ENCODE measurements at regions not wholly inside any gene's neighbourhood (a gene's known extent, or its start where the extent isn't known, plus 50 kb on each side); places are given as distances from the start of the nearest gene placed in this dataset.
A peak's percentile ranks its signal among the peaks of the same experiment; 100 is the strongest.

GRCh38 chr7:83857691-83858090 lies 208.8 kb upstream of the SEMA3E start:
- no peak overlapping the region for H3K9ac ChIP-seq (ENCODE audit: insufficient read depth, low read length)
- no peaks in the 10 kb centered on the region for H3K79me2 ChIP-seq (ENCODE audit: control insufficient read depth, insufficient read depth, low read length)
- H2AFZ ChIP-seq (ENCODE audit: low read length): no peak overlapping the region
- DNase-seq (ENCODE audit: low read depth in 2 of 2): no peak
- H3K27me3 ChIP-seq (ENCODE audit: control insufficient read depth, insufficient read depth, low read length): no peaks in the 10 kb centered on the region
- H3K4me3 ChIP-seq (replicated peaks in 1 of 4; ENCODE audit: control extremely low read depth in 1 of 4, insufficient read depth in 1 of 4, low read depth in 3 of 4, low read length in 4 of 4): no peak overlapping the region
- no peaks in the 10 kb centered on the region for H3K36me3 ChIP-seq (ENCODE audit: control insufficient read depth, insufficient read depth, low read length)
- no peak for TF ChIP-seq EZH2 (IDR thresholded peaks at IDR 0.05; ENCODE audit: low read length, missing control alignments)
- TF ChIP-seq, protein P1, sequence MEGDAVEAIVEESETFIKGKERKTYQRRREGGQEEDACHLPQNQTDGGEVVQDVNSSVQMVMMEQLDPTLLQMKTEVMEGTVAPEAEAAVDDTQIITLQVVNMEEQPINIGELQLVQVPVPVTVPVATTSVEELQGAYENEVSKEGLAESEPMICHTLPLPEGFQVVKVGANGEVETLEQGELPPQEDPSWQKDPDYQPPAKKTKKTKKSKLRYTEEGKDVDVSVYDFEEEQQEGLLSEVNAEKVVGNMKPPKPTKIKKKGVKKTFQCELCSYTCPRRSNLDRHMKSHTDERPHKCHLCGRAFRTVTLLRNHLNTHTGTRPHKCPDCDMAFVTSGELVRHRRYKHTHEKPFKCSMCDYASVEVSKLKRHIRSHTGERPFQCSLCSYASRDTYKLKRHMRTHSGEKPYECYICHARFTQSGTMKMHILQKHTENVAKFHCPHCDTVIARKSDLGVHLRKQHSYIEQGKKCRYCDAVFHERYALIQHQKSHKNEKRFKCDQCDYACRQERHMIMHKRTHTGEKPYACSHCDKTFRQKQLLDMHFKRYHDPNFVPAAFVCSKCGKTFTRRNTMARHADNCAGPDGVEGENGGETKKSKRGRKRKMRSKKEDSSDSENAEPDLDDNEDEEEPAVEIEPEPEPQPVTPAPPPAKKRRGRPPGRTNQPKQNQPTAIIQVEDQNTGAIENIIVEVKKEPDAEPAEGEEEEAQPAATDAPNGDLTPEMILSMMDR (conservative IDR thresholded peaks at IDR 0.05 in 1 of 2, IDR thresholded peaks at IDR 0.05 in 1 of 2; ENCODE audit: low read depth in 1 of 2, low read length in 2 of 2): no peak
- no peaks in the 10 kb centered on the region for H3K4me1 ChIP-seq (ENCODE audit: control insufficient read depth, extremely low read depth, insufficient read depth, low read length)
- H3K9me3 ChIP-seq (ENCODE audit: control insufficient read depth, insufficient read depth, low read depth, low read length): no peaks in the 10 kb centered on the region
- no peaks in the 10 kb centered on the region for H4K20me1 ChIP-seq (ENCODE audit: control insufficient read depth, extremely low read depth, insufficient read depth, low read length)
- H3K27ac ChIP-seq (ENCODE audit: insufficient read depth, low read length): no peak overlapping the region
- no peak overlapping the region for H3K4me2 ChIP-seq (ENCODE audit: extremely low read depth, insufficient read depth, low read length)

DNA sequence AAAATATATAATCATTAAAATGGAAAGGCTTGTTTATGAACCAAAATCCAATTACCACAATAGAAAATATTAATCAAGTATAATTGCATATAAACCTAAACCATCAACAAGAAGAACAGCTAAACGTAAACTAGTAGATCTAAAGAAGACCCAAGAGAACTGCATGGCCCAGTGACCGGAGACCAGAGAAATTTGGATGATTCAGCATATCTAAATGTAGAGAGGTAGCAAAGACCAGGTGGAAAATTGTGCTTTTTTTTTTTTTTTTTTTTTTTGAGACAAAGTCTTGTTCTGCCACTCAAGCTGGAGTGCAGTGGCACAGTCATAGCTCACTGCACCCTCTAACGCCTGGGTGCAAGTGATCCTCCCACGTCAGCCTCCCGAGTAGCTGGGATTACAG lies 207.2 kb upstream of the SEMA3E start:
- H3K9ac ChIP-seq (ENCODE audit: insufficient read depth, low read length): no peak overlapping the region
- no peak overlapping the region for H2AFZ ChIP-seq (ENCODE audit: low read length)
- no peak overlapping the region for H3K4me2 ChIP-seq (ENCODE audit: extremely low read depth, insufficient read depth, low read length)
- H3K36me3 ChIP-seq (ENCODE audit: control insufficient read depth, insufficient read depth, low read length): no peaks in the 10 kb centered on the region
- H3K4me3 ChIP-seq (replicated peaks in 1 of 4; ENCODE audit: control extremely low read depth in 1 of 4, insufficient read depth in 1 of 4, low read depth in 3 of 4, low read length in 4 of 4): no peak overlapping the region
- H3K27ac ChIP-seq (ENCODE audit: insufficient read depth, low read length): no peak overlapping the region
- no peaks in the 10 kb centered on the region for H4K20me1 ChIP-seq (ENCODE audit: control insufficient read depth, extremely low read depth, insufficient read depth, low read length)
- no peaks in the 10 kb centered on the region for H3K27me3 ChIP-seq (ENCODE audit: control insufficient read depth, insufficient read depth, low read length)
- H3K9me3 ChIP-seq (ENCODE audit: control insufficient read depth, insufficient read depth, low read depth, low read length): no peaks in the 10 kb centered on the region
- DNase-seq (ENCODE audit: low read depth in 2 of 2): no peak
- no peaks in the 10 kb centered on the region for H3K79me2 ChIP-seq (ENCODE audit: control insufficient read depth, insufficient read depth, low read length)
- TF ChIP-seq EZH2 (IDR thresholded peaks at IDR 0.05; ENCODE audit: low read length, missing control alignments): no peak
- TF ChIP-seq, protein P1 (conservative IDR thresholded peaks at IDR 0.05 in 1 of 2, IDR thresholded peaks at IDR 0.05 in 1 of 2; ENCODE audit: low read depth in 1 of 2, low read length in 2 of 2): no peak
- H3K4me1 ChIP-seq (ENCODE audit: control insufficient read depth, extremely low read depth, insufficient read depth, low read length): no peaks in the 10 kb centered on the region

- Histone ChIP-seq H3K79me2 (ENCODE audit: control insufficient read depth, insufficient read depth, low read length) (no peaks in the 10 kb centered on the region), H3K27me3 (ENCODE audit: control insufficient read depth, insufficient read depth, low read length) (no peaks in the 10 kb centered on the region), H2AFZ (ENCODE audit: low read length) (no peak overlapping the region), H3K36me3 (ENCODE audit: control insufficient read depth, insufficient read depth, low read length) (no peaks in the 10 kb centered on the region), H3K9ac (ENCODE audit: insufficient read depth, low read length) (no peak overlapping the region), H3K4me2 (ENCODE audit: extremely low read depth, insufficient read depth, low read length) (no peak overlapping the region), H3K4me3 (replicated peaks in 1 of 4; ENCODE audit: control extremely low read depth in 1 of 4, insufficient read depth in 1 of 4, low read depth in 3 of 4, low read length in 4 of 4) (no peak overlapping the region), H3K9me3 (ENCODE audit: control insufficient read depth, insufficient read depth, low read depth, low read length) (no peaks in the 10 kb centered on the region), H3K27ac (ENCODE audit: insufficient read depth, low read length) (no peak overlapping the region), H3K4me1 (ENCODE audit: control insufficient read depth, extremely low read depth, insufficient read depth, low read length) (no peaks in the 10 kb centered on the region), H4K20me1 (ENCODE audit: control insufficient read depth, extremely low read depth, insufficient read depth, low read length) (no peaks in the 10 kb centered on the region)
- TF ChIP-seq, protein P1 (conservative IDR thresholded peaks at IDR 0.05 in 1 of 2, IDR thresholded peaks at IDR 0.05 in 1 of 2; ENCODE audit: low read depth in 1 of 2, low read length in 2 of 2): no peak
- no peak for TF ChIP-seq EZH2 (IDR thresholded peaks at IDR 0.05; ENCODE audit: low read length, missing control alignments)
- DNase-seq (ENCODE audit: low read depth in 2 of 2): peak in 1 of 2 donors; percentile 43
These were observed 203.2 kb upstream of the SEMA3E start for GRCh38 chr7:83852136-83852535.
